B cell (primary cell): ENCODE measurements at regions not wholly inside any gene's neighbourhood (a gene's known extent, or its start where the extent isn't known, plus 50 kb on each side); places are given as distances from the start of the nearest gene placed in this dataset.

ENCODE experiments used
- CTCF ChIP-seq: fragments of 200-600 bp; IDR thresholded peaks from one replicate; pipeline ENCODE4 v1.8.0; 2022; ENCODE audit warnings: antibody characterized with exemption, mild to moderate bottlenecking
- EZH2 ChIP-seq: IDR thresholded peaks from 2 replicates; pipeline ENCODE4 v1.6.1; 2012; ENCODE audit warnings: borderline replicate concordance, low read depth, mild to moderate bottlenecking, moderate library complexity, low read length; ENCODE audit not compliant: insufficient read depth, poor library complexity, severe bottlenecking

GRCh38 chr6:66985816-66986215, 1278.8 kb upstream of the EYS start:
- TF ChIP-seq EZH2 (no peak), CTCF (no peak)
